ENCODE measurements at regions not wholly inside any gene's neighbourhood (a gene's known extent, or its start where the extent isn't known, plus 50 kb on each side); places are given as distances from the start of the nearest gene placed in this dataset.
"Not testable (repeated sequence)": the region's sequence is repeated elsewhere in the genome, so short reads cannot be mapped to it uniquely, and the experiment has no call there.

DNA sequence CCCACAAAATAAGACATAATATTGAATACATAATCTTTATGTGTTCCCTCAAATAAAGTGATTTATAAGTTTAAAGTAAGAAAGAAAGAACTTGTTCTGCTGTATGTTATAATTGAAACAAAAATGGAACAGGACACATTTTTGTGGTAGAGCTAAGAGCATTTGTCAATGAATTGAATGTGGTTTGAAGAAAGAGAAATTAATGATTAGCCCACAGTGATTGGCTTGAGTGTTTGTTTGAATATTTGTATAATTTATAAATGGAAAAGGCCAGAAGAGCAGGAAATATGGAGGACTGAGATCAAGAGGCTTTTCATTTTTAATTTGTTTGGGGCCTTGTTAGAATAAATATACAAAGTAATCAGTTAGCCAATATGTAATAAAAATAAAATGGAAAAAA is 395.1 kb upstream of the CDH19 start:
- DNase-seq, result no peak

DNA sequence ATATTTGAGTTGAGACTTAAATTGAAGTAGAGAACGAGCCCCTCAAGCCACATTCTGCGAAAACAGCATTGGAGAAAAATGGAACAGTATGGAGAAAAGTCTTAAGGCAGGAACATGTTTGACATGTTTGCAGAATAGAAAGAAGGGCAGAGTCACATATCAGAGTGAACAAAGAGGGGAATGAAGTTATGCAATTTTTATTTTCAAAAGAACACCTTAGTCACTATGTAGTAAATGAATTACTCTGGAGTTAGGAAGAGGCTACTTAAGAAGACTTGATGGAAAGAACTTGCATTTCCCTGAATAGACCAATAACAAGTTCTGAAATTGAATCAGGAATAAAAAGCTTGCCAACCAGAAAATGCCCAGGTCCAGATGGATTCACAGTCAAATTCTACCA is 391.4 kb upstream of the CDH19 start:
- DNase-seq, result no peak

DNA sequence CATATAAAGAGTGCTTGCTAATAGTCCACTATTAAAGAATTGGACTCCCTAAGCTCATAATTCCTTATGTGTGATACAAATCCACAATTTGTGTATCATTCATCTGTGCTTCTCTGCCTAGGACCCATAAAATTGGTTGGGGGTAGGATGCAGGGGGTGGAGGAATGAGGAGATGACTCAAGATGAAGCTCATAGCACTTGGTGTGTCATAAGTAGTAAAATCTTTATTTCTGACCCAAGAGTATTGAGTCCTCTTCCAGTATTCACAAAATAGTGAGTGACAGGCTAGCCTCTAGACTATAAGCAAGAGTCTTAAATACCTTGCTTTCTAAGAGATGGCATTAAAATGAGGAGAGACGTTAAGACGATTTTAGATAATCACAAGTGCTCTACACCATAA is 390.9 kb upstream of the CDH19 start:
- DNase-seq, result no peak

DNA sequence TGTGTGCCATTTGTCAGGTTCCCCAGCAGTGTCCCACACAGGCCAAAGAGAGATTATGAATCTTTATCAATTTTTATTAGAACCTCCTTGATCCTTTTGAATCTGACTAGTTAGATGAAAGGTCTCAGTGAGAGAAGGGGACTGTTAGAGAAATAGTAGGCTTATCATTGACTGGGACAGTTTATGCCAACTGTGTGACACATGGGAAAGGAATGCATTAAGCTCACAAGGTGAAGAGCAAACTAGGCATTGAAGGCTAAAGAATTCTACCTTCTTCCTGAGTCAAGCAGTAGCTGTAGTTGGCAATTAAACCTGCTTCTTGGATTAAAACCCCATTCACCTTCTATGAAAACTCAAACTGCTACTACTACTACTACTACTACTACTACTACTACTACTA is 389.6 kb upstream of the CDH19 start:
- no peak for DNase-seq

DNA sequence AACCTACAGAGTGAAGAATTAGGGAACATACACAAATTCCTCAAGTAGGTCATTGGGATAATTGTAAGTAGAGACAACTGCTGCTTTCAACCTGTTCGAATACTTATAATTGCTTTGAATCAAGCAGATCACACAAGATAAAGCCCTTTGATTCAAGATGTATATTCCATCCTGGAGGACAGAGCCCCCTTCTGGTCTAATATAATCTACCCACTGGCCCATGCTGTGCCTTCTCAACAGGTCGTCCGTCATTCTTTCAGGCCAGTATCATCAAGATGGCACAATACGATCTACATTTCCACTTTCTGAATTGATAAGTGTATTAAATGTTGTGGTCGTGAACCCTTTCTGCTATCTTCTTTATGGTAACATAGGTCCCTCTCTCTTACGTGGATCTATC is 387.0 kb upstream of the CDH19 start:
- no peak for DNase-seq

DNA sequence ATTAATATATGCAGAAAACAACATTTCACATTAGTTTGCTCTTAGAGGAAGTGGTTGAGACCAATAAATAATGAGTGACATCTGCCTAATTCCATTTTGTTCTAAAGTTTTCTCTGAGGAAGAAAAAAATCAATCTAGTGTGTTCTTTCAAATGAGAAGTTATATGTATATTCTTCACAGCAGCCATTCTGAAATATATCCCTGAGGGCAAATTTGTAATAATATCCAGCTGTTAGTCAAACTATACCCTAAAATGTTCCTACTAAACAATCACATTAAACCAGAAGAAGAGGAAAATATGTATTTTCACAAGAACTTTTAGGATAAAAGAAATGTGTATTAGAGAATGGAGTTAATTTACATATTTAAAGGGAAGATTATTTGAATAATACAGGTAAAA is 375.1 kb upstream of the CDH19 start:
- no peak for DNase-seq

DNA sequence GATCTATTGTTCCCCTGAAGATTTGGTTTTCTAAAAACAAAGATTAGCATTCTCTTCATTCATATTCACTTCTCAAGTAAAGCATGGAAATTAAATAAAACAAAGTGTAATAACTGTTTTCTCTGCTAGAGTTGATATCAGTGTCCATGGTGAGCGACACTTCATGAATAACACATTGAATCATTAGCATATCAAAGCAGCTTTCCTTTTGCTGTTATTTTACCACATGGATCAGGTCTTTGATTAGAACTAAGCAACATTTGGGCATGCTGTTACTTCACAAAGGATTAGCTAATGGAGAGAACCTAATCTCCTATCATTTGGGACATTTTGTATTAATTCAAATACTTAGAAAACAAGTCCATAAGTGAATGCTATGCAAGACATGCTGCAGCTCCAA is 368.8 kb upstream of the CDH19 start:
- DNase-seq, result no peak

DNA sequence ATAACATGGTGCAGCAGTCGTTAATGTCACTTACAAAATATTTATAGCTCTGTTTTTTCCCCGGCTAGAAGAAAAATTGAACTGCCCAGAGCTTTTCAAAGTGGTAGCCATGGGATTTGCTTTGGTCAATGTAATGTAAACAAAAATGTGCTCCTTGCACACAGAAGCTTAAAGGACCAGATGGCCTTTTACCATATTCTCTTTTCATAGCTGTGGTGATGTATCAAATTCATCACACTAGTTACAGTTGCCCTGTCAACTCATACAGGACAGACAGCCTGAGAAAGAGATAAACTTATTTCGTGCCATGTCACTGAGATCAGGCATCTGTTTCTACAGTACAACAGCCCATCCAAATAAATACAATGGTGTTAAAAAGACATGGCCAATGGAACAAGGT is 368.1 kb upstream of the CDH19 start:
- no peak for DNase-seq

DNA sequence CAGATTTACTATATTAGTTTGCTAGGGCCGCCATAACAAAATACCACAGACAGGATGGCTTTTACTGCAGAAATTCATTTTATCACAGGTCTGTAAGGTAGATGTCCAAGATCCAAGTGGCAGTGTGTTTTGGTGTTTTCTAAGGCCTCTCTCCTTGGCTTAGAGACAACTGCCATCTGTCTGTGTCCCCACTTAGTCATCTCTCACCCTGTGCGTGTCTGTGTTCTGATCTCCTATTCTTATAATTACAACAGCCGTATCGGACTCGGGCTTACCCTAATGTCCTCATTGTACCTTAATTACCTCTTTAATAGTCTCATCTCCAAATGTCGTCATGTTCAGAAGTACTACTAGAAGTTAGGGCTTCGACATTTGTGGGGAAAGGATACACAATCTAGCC is 362.3 kb upstream of the CDH19 start:
- no peak for DNase-seq

DNA sequence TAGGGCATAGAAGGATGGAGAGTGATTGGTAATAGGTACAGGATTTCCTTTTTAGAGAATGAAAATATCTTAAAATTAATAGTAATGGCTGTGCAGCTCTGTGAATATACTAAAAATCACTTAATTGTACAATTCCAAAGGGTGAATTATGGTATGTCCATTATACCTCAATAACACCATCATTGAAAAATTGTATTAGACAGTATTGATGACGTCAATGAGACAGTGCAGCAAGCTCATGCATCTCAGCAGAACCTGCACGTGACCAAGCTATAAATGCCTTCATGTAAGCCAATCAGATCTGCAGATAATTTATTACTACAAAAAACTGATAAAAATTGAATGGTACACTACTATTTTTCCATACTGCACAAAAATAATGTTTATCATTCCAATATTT is 354.4 kb upstream of the CDH19 start:
- no peak for DNase-seq

DNA sequence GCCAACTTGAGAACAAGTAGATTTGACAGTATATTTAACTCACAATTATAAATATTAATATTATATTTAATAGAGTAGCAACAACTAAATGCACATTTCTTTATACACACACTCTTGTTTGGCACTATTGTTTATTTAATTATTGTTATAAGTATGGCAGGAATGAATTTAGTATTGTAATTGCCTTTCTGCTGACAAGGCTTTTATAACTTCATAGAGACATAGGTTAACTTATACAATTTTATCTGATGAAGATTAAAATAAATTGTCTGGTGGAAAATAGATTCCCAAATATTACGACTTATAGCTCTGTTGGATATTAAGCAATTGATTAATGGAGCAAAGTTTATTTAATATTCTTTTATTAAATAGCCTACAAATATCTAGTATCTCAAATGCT is 347.9 kb upstream of the CDH19 start:
- DNase-seq, result no peak

DNA sequence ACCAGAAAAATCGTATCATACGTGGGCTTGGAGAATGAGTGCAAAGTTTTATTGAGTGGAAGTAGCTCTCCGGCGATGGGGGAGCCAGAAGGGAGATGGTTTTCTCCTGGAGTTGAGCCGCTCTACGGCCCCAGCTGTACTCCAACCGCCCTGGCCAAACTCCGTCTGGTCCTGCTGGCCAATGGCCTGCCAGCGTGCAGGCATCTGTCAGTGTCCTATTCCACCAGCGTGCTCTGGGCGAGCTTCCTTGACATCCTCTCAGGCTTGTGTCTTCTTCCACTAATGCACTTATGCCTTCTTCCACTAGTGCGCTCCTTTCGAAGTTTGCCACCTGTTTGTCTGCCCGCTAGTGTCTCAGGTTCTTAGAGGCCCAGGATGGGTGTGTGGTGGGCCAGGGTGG is 345.5 kb upstream of the CDH19 start:
- DNase-seq, result no peak

DNA sequence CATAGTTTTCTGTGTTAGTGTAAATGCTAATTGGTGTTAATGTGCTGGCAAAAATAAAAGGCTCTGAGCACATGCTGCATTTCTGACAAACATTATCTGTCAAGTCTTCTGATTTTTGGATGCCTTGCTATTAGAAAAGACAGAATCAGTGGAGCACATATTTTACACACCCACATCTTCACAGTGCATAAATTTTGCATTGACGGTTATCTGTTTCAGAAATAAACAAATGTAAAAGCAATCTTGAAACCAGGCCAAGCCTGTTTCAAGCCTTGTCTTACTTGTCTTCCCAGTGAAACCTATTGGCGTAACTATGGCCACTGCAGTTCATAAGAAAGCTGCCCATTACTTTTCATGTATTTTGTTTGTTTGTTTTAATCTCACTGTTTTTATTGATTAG is 333.7 kb upstream of the CDH19 start:
- DNase-seq, result no peak

DNA sequence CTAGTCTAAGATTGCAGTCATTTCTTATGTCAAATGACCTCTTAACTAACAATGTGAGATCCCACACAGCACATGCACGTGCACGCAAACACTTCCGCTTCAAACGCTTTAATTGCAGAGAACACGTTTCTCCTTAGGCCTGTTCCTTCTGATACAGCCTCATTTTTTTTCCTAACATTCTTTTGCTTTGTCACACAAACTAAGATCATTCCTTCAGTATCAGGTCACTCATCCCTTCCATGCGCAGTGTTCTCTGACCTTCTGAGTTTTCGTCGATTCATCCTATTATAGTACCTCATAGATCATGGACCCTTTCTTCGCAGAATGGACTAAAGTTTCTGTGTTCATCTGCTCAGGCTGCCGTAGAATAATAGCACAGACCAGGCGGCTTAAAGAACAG is 327.1 kb upstream of the CDH19 start:
- DNase-seq, result no peak

DNA sequence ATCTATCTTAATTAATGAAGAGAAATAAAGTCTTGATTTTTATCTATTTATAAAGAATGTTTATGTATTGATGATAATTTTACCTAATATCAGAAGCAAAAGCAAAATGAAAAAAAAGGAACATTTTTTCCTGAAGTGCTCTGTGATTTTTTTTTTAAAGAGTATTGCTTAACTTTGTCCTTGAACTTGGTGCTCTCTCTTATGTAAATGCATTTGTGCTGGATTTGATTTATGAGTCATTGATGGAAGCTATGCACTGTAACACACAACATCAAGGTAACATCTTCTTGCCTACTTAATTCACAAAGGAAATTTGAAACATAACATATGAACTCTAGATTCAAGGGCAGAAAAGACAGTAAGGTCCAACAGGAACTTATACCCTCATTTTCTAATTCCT is 312.9 kb upstream of the CDH19 start:
- DNase-seq, result no peak

DNA sequence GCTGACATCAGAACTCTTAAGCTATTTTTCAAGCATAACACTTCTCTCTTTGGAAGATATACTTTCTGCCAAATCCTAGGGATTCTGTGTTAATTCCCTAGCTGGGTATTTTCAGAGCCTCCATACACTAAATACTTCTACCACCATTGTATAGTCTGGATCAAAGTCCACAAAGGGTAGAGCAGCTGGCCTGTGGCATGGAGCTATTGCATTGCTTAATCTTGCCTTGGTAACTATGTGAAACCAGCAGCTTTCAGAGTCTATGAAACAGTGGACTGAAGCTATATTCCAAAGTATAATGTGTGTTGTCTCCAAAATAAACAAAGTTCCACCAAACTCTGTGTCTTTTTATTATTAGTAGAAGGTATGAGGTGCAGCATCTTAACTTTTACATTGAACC is 296.9 kb upstream of the CDH19 start:
- no peak for DNase-seq

DNA sequence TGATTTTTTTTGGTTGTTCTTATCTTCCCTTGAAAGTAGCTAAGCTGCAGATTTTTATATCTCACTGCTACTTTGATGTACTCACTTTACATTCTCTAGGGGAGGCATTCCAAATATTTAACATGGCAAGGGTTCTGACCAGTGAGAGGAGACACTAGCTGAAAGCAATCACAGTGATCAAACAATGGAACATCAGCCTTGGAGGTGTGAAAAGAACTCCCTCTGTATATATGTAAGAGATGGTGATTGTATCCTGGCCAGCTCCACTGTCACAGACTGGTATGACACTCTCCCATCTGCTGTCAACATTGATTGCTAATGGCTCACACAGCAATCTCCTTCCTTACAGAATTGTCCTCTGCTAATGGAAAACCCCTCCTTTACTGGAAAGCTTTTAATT is 291.7 kb upstream of the CDH19 start:
- DNase-seq, result no peak

DNA sequence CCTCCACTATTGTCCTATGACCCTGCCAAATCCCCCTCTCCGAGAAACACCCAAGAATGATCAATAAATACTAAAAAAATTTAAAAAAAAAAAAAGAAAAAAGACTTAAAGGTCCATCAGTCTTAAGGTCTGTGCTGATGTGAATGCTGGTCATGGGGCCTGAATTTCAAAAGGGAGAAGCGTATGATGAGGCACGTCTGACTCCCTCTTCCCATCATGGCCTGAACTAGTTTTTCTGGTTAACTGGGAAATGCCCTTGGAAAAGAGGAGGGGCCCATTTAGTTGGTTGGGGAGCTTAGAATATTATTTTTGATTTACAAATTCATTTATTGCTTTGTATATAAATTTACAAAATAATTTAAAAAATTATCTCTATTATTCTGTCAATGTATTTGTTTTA is 291.0 kb upstream of the CDH19 start:
- no peak for DNase-seq

DNA sequence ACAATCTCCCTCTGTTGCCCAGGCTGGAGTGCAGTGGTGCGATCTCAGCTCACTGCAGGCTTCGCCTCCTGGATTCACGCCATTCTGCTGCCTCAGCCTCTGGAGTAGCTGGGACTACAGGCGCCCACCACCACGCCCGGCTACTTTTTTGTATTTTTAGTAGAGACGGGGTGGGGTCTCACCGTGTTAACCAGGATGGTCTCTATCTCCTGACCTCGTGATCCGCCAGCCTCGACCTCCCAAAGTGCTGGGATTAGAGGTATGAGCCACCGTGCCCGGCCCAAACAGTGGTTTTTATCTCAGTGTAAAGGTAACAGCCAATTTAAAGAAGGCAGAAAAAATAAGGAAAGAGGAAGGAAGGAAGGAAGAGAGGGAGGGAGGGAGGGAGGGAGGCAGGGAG is 288.5 kb upstream of the CDH19 start:
- not testable (repeated sequence) for DNase-seq

DNA sequence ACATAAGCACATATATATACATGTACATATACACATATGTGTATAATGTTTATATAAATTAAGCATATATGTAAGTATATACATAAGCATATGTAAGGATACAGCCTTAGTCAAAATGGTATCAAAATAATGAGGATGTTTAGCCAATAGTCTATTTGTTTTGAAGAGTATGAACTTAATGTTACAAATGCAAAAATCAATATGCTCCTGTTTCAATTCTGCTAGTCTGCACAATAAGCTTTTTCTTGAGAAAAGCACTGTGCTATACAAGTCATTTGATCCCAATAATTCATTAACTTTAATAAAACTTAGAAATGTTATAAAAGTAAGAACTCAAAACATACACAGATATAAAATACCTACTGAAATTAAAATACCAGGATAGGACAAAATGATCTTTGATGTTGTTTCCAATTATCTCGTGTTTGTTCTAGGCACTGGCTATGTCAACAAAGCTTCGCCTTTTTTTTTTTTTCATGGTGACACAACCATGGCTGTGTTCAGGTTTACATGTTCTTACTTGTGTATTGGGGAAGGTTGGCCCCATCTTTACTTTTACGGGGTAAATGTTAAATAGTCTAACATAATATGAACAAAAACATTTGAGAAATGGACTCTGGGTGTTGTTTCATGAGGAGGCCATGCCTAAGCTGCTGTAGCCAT is 271.1 kb upstream of the CDH19 start:
- DNase-seq, result no peak

DNA sequence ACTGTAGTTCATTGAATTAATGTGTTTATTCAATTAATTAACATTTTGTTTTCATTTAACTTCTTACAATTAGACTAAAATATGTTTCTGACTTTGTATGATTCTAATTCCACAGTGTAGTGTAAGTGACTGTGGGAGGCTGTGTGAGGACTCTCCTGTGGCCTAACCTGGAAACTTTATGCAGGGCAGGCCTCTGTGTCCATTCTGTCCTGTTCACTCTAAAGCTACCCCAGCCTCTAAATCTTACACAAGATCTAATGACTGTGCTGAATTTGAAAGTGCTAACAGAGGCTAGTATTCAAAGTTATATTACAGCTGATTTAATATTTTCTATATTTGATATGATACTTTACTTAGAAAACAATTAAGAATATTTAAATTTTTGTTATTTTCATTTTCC is 270.5 kb upstream of the CDH19 start:
- DNase-seq, result no peak

DNA sequence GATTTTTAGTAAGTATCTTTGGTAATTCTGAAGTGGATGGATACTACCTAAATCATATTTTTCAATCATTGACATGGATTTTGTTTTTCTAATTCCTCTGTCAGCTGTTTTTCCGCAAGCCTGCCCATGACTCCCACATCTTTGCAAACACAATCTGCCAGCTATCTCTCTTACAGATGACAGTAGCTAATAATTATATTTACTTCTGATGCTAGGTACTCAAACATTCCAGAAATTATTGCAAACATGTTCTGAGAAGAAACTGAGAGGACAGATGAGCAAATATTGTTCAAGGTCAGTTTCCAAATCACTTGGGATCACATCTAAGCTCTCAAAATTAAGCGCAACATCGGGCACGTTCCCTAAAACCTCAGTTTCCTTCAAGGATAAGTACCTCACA is 270.0 kb upstream of the CDH19 start:
- no peak for DNase-seq

DNA sequence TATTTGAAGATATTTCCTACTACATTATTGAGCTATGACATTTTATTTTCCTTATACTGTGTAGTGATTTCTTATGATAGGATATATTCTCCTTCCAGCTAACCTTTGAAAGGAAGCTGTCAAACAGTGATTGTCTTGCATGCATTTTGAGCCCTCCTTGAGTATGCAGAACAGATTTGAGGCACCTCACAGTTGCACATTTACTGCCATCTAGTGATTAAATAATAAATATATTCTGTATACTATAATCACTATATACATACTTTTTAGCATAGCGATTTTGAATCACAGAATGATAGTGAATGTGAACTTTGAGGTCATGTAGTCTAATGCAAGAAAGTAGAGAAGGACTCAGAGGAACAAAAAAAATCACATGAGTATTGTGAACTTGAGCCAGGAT is 268.4 kb upstream of the CDH19 start:
- no peak for DNase-seq

DNA sequence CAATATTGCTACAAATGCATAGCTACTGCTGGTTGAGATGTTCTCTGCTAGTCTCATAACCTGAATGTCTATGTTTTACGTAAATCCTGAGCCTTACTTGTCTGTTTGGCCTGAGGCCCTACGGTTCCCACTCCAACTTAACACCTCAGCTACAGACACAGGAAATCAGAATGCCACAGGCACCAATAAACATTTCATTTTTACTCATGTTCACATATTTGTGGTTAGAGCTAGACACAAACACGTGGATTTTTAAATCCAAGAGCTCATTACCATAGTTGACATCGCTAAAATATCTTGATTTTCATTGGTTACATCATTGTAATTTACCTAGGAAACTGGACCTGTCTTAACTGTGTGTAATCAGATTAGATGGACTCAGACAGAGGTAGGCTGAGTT is 263.8 kb upstream of the CDH19 start:
- DNase-seq, result no peak

DNA sequence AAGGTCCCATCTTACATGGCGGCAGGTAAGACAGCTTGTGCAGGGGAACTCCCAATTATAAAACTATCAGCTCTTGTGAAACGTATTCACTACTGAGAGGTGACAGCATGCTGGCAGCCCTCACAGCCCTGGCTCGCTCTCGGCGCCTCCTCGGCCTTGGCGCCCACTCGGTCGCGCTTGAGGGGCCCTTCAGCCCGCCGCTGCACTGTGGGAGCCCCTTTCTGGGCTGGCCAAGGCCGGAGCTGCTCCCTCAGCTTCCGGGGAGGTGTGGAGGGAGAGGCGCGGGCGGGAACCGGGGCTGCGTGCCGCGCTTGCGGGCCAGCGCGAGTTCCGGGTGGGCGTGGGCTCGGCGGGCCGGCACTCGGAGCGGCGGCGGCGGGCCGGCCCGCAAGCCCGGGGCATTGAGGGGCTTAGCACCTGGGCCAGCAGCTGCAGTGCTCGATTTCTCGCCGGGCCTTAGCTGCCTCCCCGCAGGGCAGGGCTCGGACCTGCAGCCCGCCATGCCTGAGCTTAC is 262.6 kb upstream of the CDH19 start:
- not testable (repeated sequence) for DNase-seq

Measured in right kidney (tissue), 1 donor.